GM20431 (cell line): ENCODE measurements at regions not wholly inside any gene's neighbourhood (a gene's known extent, or its start where the extent isn't known, plus 50 kb on each side); places are given as distances from the start of the nearest gene placed in this dataset.

Experiments used
- in situ Hi-C: fragments of 300-500 bp; cut with MseI, MboI; formaldehyde crosslinking; loops from one replicate; pipeline ENCODE4 v1.15.0; 2020; ENCODE audit warnings: low sequenced_read_pairs; ENCODE audit not compliant: unreplicated experiment

GRCh38 chr10:61839916-61840315, 61.6 kb upstream of the ARID5B start:
- in situ Hi-C loops = loop anchor here (25.0 kb wide), 1 partner anchor 703 kb away; no protein-coding TSS in a partner anchor

GRCh38 chr10:61840403-61840802, 61.1 kb upstream of the ARID5B start:
- in situ Hi-C loops = loop anchor here (25.0 kb wide), 1 partner anchor 703 kb away; no protein-coding TSS in a partner anchor

- in situ Hi-C loops = loop anchor here (25.0 kb wide), 1 partner anchor 704 kb away; no protein-coding TSS in a partner anchor
Measured at GRCh38 chr10:61841338-61841875, 60.1 kb upstream of the ARID5B start.

DNA sequence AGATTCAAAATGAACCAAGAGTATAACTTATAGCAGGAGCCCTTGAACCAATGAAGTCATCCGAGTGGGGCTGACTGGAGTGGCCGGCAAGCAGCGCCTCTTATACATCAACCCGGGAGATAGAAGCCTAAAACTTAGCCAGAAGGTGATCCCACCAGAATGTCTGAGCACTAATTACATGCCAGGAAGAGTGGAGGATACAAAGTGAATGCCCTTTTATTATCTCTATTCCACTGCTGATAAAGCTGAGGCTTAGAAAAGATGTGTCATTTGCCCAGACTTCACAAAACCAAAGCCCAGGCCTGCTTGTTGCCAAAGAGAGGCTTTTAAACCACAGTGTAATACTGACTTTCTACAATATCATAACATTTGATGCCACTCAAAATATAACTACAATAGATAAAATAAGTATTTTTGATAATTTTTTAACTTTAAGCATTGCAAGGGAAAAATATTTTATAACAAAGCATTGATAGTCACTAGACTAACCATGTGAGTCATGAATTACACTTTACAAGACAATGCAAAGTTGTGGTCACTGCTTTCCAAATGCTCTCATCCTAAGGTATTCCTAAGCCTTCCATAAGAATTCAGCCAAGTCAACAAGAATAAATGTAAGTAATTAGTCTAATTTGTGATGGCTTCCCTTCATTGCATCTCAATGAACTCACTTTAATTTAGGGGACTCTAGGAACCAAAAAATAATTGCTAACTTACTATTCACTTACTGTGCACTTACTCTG, 58.6 kb upstream of the ARID5B start:
- in situ Hi-C loops = loop anchor here (25.0 kb wide), 1 partner anchor 706 kb away; no protein-coding TSS in a partner anchor

GRCh38 chr10:61844116-61844822, 57.2 kb upstream of the ARID5B start:
- in situ Hi-C loops = loop anchor here (25.0 kb wide), 1 partner anchor 707 kb away; no protein-coding TSS in a partner anchor

- in situ Hi-C loops = loop anchor here (25.0 kb wide), 1 partner anchor 708 kb away; no protein-coding TSS in a partner anchor
Measured at GRCh38 chr10:61845196-61845949, 56.1 kb upstream of the ARID5B start.

GRCh38 chr10:61845950-61846268, 55.6 kb upstream of the ARID5B start:
- in situ Hi-C loops = loop anchor here (25.0 kb wide), 1 partner anchor 709 kb away; no protein-coding TSS in a partner anchor

DNA sequence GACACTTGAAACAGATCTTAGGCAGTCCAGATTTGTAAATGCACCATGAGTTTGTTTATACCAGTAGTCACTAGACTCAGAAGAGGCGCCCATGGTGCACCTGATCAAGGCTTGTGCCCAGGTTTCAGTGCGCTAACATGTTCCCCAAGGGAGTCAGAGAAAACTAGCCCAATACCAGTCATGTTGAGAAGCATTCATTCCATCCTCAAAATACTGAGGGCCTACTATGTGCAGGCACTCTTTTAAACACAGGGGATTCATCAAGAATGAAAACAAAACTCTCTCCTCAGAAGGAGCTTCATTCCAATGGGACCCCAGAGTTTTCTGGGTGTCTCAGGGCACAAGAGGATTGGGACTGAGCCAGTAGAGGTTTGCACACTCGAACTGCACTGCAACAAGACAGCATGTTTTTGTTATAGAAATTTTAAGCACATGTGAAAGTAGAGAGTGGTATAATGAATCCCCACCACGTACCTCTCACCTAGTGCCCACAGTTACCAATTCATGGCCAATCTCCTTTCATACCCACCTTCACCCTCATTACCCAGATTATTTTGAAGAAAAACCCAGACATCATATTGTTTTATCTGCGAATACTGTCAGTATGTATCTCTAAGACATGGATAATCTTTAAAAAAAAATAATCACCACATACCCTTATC, 55.0 kb upstream of the ARID5B start:
- in situ Hi-C loops = loop anchor here (25.0 kb wide), 1 partner anchor 709 kb away; no protein-coding TSS in a partner anchor

DNA sequence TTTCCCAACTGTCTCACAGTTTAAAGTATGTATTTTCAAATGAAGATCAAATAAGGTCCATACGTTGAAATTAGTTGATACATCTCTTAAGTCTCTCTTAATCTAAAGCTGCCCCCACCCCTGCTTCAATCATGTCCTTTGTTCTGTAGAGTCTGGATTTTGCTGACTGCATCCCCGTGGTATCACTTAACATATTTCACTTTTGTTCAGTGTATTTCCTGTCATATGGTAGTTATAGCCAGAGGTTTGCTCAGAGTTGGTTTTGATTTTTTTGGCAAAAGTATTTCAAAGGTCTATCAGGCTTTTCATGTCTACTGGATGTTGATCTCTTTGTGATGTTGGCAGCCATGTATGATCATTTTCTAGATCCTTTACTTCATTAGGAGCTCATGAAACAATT, 54.4 kb upstream of the ARID5B start:
- in situ Hi-C loops = loop anchor here (25.0 kb wide), 1 partner anchor 710 kb away; no protein-coding TSS in a partner anchor

GRCh38 chr10:61847640-61848039, 53.9 kb upstream of the ARID5B start:
- in situ Hi-C loops = loop anchor here (25.0 kb wide), 1 partner anchor 710 kb away; no protein-coding TSS in a partner anchor

- in situ Hi-C loops = no loop called here
Measured at GRCh38 chr10:61850376-61850775, 51.1 kb upstream of the ARID5B start.
